ENCODE measurements at regions not wholly inside any gene's neighbourhood (a gene's known extent, or its start where the extent isn't known, plus 50 kb on each side); places are given as distances from the start of the nearest gene placed in this dataset.

DNA sequence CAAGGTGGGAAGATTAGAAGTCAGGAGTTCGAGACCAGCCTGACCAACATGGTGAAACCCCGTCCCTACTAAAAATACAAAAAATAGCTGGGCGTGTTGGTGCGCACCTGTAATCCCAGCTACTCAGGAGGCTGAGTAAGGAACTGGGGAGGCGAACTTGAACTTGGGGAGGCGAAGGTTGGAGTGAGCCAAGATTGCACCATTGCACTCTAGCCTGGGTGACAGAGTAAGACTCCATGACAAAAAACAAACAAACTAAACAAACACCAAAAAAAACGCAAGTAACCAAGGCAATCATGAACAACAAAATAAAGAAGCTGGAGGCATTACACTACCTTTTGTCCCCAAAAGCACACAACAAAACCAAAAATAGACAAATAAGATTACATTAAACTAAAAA lies 547.3 kb upstream of the GBE1 start:
- Mint-ChIP-seq H3K4me3 (no peak overlapping the region), H3K27me3 (no peaks in the 10 kb centered on the region), H3K9me3 (peaks cover 25% of the 10 kb centered on the region), H3K36me3 (ENCODE audit: low read depth) (no peaks in the 10 kb centered on the region), H3K27ac (no peak overlapping the region), H3K4me1 (no peaks in the 10 kb centered on the region)
- DNase-seq (no peak), ATAC-seq (no peak)

DNA sequence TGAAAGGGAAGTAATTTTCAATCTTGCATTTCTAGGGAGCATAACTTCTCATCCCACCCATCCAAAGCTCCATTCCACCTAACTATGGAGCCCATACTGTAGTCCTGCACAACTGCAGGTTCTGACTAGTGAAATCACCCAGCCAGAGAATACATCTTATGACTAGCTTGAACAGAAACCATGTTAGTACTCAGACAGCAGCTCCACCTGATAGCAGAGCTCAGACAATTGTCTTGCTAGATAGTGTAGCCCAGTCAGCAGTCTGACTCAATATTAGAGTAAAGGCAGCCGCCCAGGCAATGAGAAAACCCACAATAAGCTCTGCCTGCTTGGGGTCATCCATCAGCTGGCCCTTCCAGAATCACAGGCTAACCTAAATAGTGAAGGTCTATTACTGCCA lies 544.7 kb upstream of the GBE1 start:
- H3K4me1 Mint-ChIP-seq = no peaks in the 10 kb centered on the region
- no peaks in the 10 kb centered on the region for H3K27me3 Mint-ChIP-seq
- peaks cover 20% of the 10 kb centered on the region for H3K9me3 Mint-ChIP-seq
- no peak for ATAC-seq
- no peaks in the 10 kb centered on the region for H3K36me3 Mint-ChIP-seq (ENCODE audit: low read depth)
- H3K4me3 Mint-ChIP-seq = no peak overlapping the region
- no peak overlapping the region for H3K27ac Mint-ChIP-seq
- no peak for DNase-seq

DNA sequence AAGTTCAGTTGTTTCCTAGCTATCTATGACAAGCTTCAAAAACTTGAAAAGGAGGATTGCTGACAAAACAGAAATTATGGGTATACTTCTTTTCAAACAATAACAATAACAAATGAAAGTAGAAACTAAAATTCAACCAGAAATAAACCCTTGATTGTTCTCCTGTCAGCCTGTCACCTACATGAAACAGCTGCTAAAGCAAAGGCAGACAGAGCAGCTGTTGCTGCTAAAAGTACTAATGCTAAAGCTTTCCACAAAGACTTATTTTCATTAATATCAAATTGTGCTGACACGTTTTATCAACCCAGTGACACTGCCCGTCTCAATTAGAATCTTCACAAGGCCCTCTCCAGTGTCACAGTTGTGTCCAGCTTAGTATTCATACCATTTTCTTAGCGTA lies 533.2 kb upstream of the GBE1 start:
- peaks cover 3% of the 10 kb centered on the region for H3K9me3 Mint-ChIP-seq
- H3K4me3 Mint-ChIP-seq = no peak overlapping the region
- H3K4me1 Mint-ChIP-seq = no peaks in the 10 kb centered on the region
- no peak for ATAC-seq
- no peaks in the 10 kb centered on the region for H3K36me3 Mint-ChIP-seq (ENCODE audit: low read depth)
- H3K27me3 Mint-ChIP-seq = no peaks in the 10 kb centered on the region
- H3K27ac Mint-ChIP-seq = no peak overlapping the region
- no peak for DNase-seq

DNA sequence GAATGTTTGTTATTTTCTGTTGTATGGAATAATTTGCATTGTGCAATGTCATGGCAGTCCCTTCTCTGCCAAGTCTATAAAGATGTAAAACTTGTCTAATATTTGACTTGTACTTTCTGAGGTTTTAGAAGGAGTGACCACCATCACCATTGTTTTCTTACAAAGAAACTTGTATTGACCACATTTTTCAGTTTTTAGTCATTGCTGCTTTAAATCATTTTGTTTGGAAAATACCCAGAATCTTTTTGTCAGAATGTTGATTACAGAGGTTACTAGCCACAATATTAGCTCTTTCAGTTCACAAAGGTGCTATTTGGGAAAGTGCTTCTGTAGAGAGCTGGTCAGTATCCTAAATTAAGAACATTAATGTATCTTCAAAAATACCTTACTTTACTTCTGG lies 532.4 kb upstream of the GBE1 start:
- no peak for ATAC-seq
- Mint-ChIP-seq H3K36me3 (ENCODE audit: low read depth) (no peaks in the 10 kb centered on the region), H3K27ac (no peak overlapping the region), H3K4me1 (no peaks in the 10 kb centered on the region), H3K9me3 (peaks cover 10% of the 10 kb centered on the region), H3K4me3 (no peak overlapping the region), H3K27me3 (no peaks in the 10 kb centered on the region)
- no peak for DNase-seq

DNA sequence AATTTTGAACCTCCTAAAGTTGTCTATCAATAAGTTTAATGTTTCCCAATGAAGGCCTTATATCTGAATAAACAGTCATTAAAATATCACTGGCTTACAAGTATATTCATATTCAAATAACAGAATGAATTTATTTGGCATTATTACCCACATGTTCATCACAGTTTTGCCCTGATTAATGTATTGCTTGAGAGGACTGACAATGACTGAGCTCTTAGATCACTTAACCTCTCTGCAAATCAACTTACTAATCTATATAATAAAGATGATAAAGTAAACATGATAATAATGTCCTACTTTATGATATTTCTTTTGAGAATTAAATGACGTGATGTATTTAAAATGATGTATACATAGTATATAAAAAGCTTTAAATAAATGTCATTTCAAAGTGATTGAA lies 532.0 kb upstream of the GBE1 start:
- DNase-seq = no peak
- peaks cover 12% of the 10 kb centered on the region for H3K9me3 Mint-ChIP-seq
- no peak for ATAC-seq
- no peaks in the 10 kb centered on the region for H3K4me1 Mint-ChIP-seq
- H3K27me3 Mint-ChIP-seq = no peaks in the 10 kb centered on the region
- H3K36me3 Mint-ChIP-seq (ENCODE audit: low read depth) = no peaks in the 10 kb centered on the region
- H3K4me3 Mint-ChIP-seq = no peak overlapping the region
- H3K27ac Mint-ChIP-seq = no peak overlapping the region

DNA sequence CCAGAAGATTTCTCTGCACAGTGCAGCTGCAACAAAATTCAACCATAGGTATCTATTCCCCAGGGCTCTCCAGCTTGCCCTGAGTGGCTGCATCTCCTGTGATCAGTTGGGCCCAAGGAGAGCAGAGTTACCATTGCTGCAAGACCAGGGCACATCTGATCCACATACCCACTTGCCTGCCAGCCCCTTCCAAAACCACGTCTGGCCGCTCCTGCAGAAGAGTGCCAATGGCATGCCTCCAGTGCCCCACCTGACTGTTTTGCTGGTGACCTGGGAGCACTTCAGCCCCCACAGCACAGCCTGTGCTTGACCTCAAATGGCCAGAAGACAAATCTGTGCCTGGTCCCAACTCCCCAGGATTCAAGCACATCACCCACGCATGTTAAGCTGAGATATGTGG lies 526.1 kb upstream of the GBE1 start:
- Mint-ChIP-seq H3K36me3 (ENCODE audit: low read depth) (no peaks in the 10 kb centered on the region), H3K27ac (no peak overlapping the region), H3K27me3 (no peaks in the 10 kb centered on the region), H3K4me1 (no peaks in the 10 kb centered on the region), H3K4me3 (no peak overlapping the region), H3K9me3 (peaks cover 15% of the 10 kb centered on the region)
- no peak for ATAC-seq
- DNase-seq = no peak

- Mint-ChIP-seq H3K36me3 (ENCODE audit: low read depth) (no peaks in the 10 kb centered on the region), H3K9me3 (peaks cover 10% of the 10 kb centered on the region), H3K27ac (no peak overlapping the region), H3K4me3 (no peak overlapping the region), H3K27me3 (no peaks in the 10 kb centered on the region), H3K4me1 (no peaks in the 10 kb centered on the region)
- DNase-seq (no peak), ATAC-seq (no peak)
Measured at GRCh38 chr3:82281205-82281604, 519.8 kb upstream of the GBE1 start.

GRCh38 chr3:82276992-82277391 lies 515.5 kb upstream of the GBE1 start:
- Mint-ChIP-seq H3K4me3 (no peak overlapping the region), H3K4me1 (no peaks in the 10 kb centered on the region), H3K27ac (no peak overlapping the region)

DNA sequence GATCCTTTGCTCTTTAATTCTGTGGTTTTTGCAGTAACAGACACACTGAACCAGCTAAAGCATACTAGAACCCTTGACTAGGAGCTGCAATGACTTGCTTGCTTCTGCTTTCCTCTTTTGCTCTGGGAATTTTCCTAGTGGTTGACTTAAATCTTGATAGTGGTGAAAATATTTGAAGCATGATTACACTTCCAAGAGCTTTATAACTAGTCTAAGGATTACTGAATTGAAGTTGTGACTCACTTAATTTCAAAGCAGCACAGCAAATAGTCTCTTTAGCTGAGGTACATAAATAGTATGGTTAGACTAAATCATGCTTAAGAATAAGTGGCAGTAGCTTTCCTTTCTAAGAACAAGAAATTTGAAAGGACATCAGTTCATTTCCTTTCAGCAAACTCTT lies 513.5 kb upstream of the GBE1 start:
- no peak for ATAC-seq

More at GRCh38 chr3:82276992-82277391, 515.5 kb upstream of the GBE1 start:
- DNase-seq (no peak), ATAC-seq (no peak)
- H3K9me3 Mint-ChIP-seq = peaks cover 10% of the 10 kb centered on the region
- no peaks in the 10 kb centered on the region for H3K36me3 Mint-ChIP-seq (ENCODE audit: low read depth)
- no peaks in the 10 kb centered on the region for H3K27me3 Mint-ChIP-seq

DNA sequence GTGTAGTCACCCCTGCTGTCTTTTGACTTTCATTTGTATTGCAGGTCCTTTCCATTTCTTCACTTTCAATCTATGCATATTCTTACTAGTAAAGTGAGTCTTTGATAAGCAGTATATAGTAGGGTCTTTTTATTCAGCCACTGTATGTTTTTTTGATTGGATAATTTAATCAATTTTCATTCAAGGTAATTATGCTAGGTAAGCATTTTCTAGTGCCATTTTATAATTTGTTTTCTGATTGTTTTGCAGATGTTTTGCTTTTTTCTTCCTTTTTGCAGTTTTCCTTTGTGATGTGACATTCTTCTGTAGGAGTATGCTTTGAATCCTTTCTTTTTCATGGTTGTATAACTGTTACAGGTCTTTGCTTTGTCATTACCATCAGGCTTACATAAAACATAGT lies 504.3 kb upstream of the GBE1 start:
- no peak overlapping the region for H3K4me3 Mint-ChIP-seq
- no peak overlapping the region for H3K27ac Mint-ChIP-seq
- ATAC-seq (no peak), DNase-seq (no peak)
- no peaks in the 10 kb centered on the region for H3K4me1 Mint-ChIP-seq
- no peaks in the 10 kb centered on the region for H3K36me3 Mint-ChIP-seq (ENCODE audit: low read depth)
- peaks cover 4% of the 10 kb centered on the region for H3K9me3 Mint-ChIP-seq
- no peaks in the 10 kb centered on the region for H3K27me3 Mint-ChIP-seq

More for the DNA sequence above, 513.5 kb upstream of the GBE1 start:
- no peak for DNase-seq
- H3K9me3 Mint-ChIP-seq = peaks cover 19% of the 10 kb centered on the region
- no peak overlapping the region for H3K27ac Mint-ChIP-seq
- H3K36me3 Mint-ChIP-seq (ENCODE audit: low read depth) = no peaks in the 10 kb centered on the region
- no peaks in the 10 kb centered on the region for H3K4me1 Mint-ChIP-seq
- no peak overlapping the region for H3K4me3 Mint-ChIP-seq
- H3K27me3 Mint-ChIP-seq = no peaks in the 10 kb centered on the region

DNA sequence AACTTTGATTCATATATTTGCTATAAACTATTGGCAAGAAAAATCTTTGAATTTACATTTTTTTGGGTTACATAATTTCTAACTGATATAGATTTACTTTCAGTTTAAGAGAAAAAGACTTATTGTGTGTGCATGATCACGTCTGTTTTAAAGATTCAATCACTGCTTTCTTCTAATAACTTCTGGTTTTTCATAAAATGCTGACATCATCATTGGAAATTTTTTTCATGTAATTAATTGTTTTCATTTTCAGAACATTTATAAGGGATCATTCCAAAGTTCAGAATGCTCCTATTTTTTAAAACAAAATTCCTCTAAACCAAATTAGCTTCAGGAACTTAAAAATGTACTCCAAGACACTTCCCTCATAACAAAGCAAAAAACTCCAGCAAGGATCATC lies 500.7 kb upstream of the GBE1 start:
- peaks cover 4% of the 10 kb centered on the region for H3K9me3 Mint-ChIP-seq
- H3K4me3 Mint-ChIP-seq = no peak overlapping the region
- no peaks in the 10 kb centered on the region for H3K4me1 Mint-ChIP-seq
- H3K27me3 Mint-ChIP-seq = no peaks in the 10 kb centered on the region
- DNase-seq (no peak), ATAC-seq (no peak)
- H3K36me3 Mint-ChIP-seq (ENCODE audit: low read depth) = no peaks in the 10 kb centered on the region
- H3K27ac Mint-ChIP-seq = no peak overlapping the region

GRCh38 chr3:82261637-82262036 lies 500.2 kb upstream of the GBE1 start:
- H3K4me1 Mint-ChIP-seq = no peaks in the 10 kb centered on the region
- H3K27ac Mint-ChIP-seq = no peak overlapping the region
- no peaks in the 10 kb centered on the region for H3K27me3 Mint-ChIP-seq
- H3K9me3 Mint-ChIP-seq = peaks cover 4% of the 10 kb centered on the region
- H3K36me3 Mint-ChIP-seq (ENCODE audit: low read depth) = no peaks in the 10 kb centered on the region
- H3K4me3 Mint-ChIP-seq = no peak overlapping the region
- no peak for ATAC-seq
- no peak for DNase-seq

DNA sequence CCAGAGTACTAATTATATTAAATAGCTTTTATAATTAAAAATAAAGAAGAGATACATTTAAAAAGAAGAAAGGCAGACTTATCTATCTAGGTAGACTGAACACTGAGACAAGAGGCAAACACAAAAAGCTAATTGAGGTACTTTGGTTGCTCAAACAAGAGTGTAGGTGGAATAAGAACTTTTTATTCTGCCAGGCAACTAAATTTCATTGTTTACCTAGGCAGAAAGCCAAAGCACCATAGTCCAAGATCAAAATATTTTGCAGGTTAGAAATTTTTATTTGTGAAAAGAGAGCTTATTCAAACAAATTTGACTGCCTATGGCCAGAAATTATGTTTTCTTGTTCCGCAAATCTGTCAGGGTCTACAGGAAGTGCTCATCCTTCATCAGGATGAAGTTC lies 499.6 kb upstream of the GBE1 start:
- Mint-ChIP-seq H3K4me1 (no peaks in the 10 kb centered on the region), H3K27me3 (no peaks in the 10 kb centered on the region), H3K4me3 (no peak overlapping the region), H3K9me3 (peaks cover 4% of the 10 kb centered on the region), H3K27ac (no peak overlapping the region), H3K36me3 (ENCODE audit: low read depth) (no peaks in the 10 kb centered on the region)
- ATAC-seq (no peak), DNase-seq (no peak)

GRCh38 chr3:82259994-82260393 lies 498.5 kb upstream of the GBE1 start:
- ATAC-seq = no peak
- peaks cover 4% of the 10 kb centered on the region for H3K9me3 Mint-ChIP-seq
- H3K27me3 Mint-ChIP-seq = no peaks in the 10 kb centered on the region
- H3K4me1 Mint-ChIP-seq = no peaks in the 10 kb centered on the region
- no peak for DNase-seq
- H3K36me3 Mint-ChIP-seq (ENCODE audit: low read depth) = no peaks in the 10 kb centered on the region
- no peak overlapping the region for H3K4me3 Mint-ChIP-seq
- no peak overlapping the region for H3K27ac Mint-ChIP-seq

DNA sequence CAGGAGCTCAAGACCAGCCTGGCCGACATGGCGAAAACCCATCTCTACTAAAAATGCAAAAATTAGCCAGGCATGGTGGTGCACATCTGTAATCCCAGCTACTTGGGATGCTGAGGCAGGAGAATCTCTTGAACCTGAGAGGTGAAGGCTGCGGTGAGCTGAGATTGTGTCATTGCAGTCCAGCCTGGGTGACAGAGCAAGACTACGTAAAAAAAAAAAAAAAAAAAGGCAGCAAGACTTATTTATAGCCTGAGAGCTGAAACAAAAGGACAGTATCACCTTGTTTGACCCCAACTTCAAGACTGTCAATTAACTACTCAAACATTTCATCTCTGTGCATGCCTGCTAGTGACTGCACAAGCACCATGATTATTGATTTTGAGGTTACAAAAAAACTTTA lies 478.9 kb upstream of the GBE1 start:
- no peak for ATAC-seq
- no peak overlapping the region for H3K27ac Mint-ChIP-seq
- no peak for DNase-seq
- H3K36me3 Mint-ChIP-seq (ENCODE audit: low read depth) = no peaks in the 10 kb centered on the region
- H3K4me3 Mint-ChIP-seq = no peak overlapping the region
- H3K9me3 Mint-ChIP-seq = peaks cover 4% of the 10 kb centered on the region
- H3K4me1 Mint-ChIP-seq = peaks cover 2% of the 10 kb centered on the region
- no peaks in the 10 kb centered on the region for H3K27me3 Mint-ChIP-seq

GRCh38 chr3:82236257-82236656 lies 474.8 kb upstream of the GBE1 start:
- ATAC-seq = no peak
- Mint-ChIP-seq H3K4me3 (no peak overlapping the region), H3K9me3 (no peaks in the 10 kb centered on the region), H3K4me1 (peaks cover 2% of the 10 kb centered on the region), H3K27me3 (peaks cover 2% of the 10 kb centered on the region), H3K36me3 (ENCODE audit: low read depth) (no peaks in the 10 kb centered on the region), H3K27ac (no peak overlapping the region)
- no peak for DNase-seq
